GM12891 (cell line): ENCODE measurements at regions not wholly inside any gene's neighbourhood (a gene's known extent, or its start where the extent isn't known, plus 50 kb on each side); places are given as distances from the start of the nearest gene placed in this dataset.

Experiments used
- PAX5 ChIP-seq: IDR thresholded peaks from 2 replicates; pipeline ENCODE4 v1.6.1; 2011; ENCODE audit warnings: low read length, moderate library complexity, mild to moderate bottlenecking; ENCODE audit not compliant: insufficient read depth, severe bottlenecking
- POLR2A ChIP-seq: IDR thresholded peaks from 2 replicates; pipeline ENCODE4 v1.6.1; 2011; ENCODE audit warnings: low read depth, low read length, control low read depth
- POLR2AphosphoS5 ChIP-seq: IDR thresholded peaks from 2 replicates; pipeline ENCODE4 v1.6.1; 2011; ENCODE audit warnings: low read depth, low read length, control low read depth

- TF ChIP-seq POLR2A (no peak), PAX5 (no peak), POLR2AphosphoS5 (no peak)
These were observed 91.0 kb upstream of the GRIK3 start for GRCh38 chr1:37125295-37125694.
